HG03139 (cell line): ENCODE measurements at regions not wholly inside any gene's neighbourhood (a gene's known extent, or its start where the extent isn't known, plus 50 kb on each side); places are given as distances from the start of the nearest gene placed in this dataset.

Source experiments
- ATAC-seq: cut with Tn5 transposase; IDR thresholded peaks from one replicate; pipeline ENCODE4 v1.9.1; 2021; ENCODE audit not compliant: unreplicated experiment

- no peak for ATAC-seq
Observed at GRCh38 chr16:52055381-52055780, 491.6 kb downstream of the TOX3 start.

GRCh38 chr16:52054326-52054725 is 492.6 kb downstream of the TOX3 start:
- ATAC-seq: no peak

GRCh38 chr16:52052818-52053217 is 494.1 kb downstream of the TOX3 start:
- ATAC-seq: no peak

GRCh38 chr16:52051414-52052172 is 495.4 kb downstream of the TOX3 start:
- no peak for ATAC-seq

GRCh38 chr16:52050418-52050817 is 496.5 kb downstream of the TOX3 start:
- no peak for ATAC-seq

GRCh38 chr16:52035436-52035835 is 511.5 kb downstream of the TOX3 start:
- no peak for ATAC-seq

GRCh38 chr16:52034830-52035229 is 512.1 kb downstream of the TOX3 start:
- ATAC-seq: no peak

GRCh38 chr16:52033992-52034391 is 513.0 kb downstream of the TOX3 start:
- ATAC-seq: no peak

GRCh38 chr16:52022980-52023379 is 524.0 kb downstream of the TOX3 start:
- no peak for ATAC-seq

- no peak for ATAC-seq
Observed at GRCh38 chr16:52022177-52022576, 524.8 kb downstream of the TOX3 start.

GRCh38 chr16:52016387-52016786 is 530.6 kb downstream of the TOX3 start:
- ATAC-seq: no peak

GRCh38 chr16:52005551-52005950 is 541.4 kb downstream of the TOX3 start:
- ATAC-seq: no peak

GRCh38 chr16:52004343-52004742 is 542.6 kb downstream of the TOX3 start:
- ATAC-seq: no peak

GRCh38 chr16:52002026-52002425 is 544.9 kb downstream of the TOX3 start:
- no peak for ATAC-seq

GRCh38 chr16:51996516-51996915 is 550.4 kb downstream of the TOX3 start:
- ATAC-seq: no peak

- ATAC-seq: no peak
Observed at GRCh38 chr16:51994597-51994996, 552.3 kb downstream of the TOX3 start.

GRCh38 chr16:51989637-51990230 is 557.2 kb downstream of the TOX3 start:
- ATAC-seq: no peak

GRCh38 chr16:51988977-51989376 is 558.0 kb downstream of the TOX3 start:
- no peak for ATAC-seq

- ATAC-seq: no peak
Observed at GRCh38 chr16:51987519-51987918, 559.4 kb downstream of the TOX3 start.

- no peak for ATAC-seq
Observed at GRCh38 chr16:51986717-51987116, 560.2 kb downstream of the TOX3 start.

- no peak for ATAC-seq
Observed at GRCh38 chr16:51986301-51986700, 560.6 kb downstream of the TOX3 start.

- no peak for ATAC-seq
Observed at GRCh38 chr16:51985126-51985525, 561.8 kb downstream of the TOX3 start.

GRCh38 chr16:51984395-51984794 is 562.5 kb downstream of the TOX3 start:
- ATAC-seq: no peak
